DMS79 treated with DMSO at 0.1 percent for 48 hours (cell line): ENCODE measurements at regions not wholly inside any gene's neighbourhood (a gene's known extent, or its start where the extent isn't known, plus 50 kb on each side); places are given as distances from the start of the nearest gene placed in this dataset.

Source experiments
- DNase-seq: peaks from one replicate; lab custom pipeline; 2025; lab: John Stamatoyannopoulos, UW

DNA sequence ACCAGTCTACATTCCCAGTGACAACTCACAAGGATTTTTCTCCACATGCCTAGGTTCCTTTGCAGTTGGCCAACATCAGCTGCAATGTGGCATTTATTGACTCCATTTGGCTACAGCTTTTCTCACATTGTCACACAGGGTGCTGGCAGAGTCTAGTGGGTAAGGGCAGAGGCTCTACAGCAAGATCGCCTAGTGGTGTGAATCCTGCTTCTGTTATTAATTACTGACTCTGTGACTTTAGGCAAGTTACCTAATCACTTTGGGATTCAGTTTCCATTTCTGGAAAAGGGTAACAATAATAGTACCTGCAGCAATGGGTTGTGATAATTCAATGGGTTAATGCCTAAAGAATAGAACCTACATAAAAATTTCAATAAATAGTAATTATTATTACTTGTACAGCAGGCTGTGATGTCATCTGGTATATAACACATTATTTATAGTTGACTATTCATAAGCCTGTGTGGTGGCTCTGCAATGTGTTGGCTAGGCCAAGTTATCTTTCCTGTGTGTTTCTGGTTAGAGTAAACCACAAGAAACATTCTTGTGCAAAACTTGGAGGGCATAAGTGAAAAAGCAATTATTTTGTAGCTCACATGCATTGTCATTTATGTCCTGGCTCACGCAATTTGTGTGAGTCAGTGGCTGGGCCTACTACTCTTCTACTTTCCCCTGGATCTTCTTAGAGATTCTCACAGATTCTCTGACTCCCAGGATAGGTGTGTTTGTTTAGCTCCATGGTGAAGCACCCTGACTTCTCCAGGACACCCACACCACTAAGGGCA, 59.5 kb downstream of the PTGS2 start:
- no peak for DNase-seq

DNA sequence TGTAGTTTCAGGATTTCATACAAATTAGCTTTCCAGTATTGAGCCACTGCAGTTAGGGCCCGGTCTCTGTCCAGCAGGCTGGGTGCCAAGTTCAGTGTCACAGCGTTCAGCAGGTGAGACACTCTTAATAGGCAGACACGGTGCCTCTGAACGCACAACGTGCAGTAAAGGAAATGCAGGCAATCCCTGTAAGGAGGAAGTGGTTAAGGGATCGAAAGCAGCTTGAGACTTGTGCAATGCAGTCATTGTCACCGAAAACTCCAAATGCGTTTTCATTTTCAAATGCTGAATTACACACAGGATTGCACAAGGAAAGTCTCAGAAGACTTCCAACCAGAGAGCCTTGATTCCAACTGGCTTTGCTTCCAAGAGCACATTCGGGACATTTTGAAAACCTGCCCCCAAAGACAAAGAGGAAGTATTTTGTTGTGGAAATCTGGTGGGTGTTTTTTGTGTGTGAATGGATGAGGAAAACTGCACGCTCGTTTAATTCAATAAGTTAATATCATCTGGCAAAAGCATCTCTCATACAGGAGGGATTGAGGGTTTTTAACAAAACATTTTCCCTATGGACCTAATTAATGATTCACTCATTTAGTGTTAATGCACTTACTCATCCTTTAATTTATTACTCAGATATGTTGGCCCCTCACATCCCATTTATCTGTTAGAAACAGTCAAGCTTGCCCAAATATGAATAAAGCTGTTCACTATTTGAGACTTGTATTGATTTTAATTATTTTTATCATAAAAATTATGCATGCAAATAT, 61.6 kb downstream of the PTGS2 start:
- peak; percentile 4 for DNase-seq

DNA sequence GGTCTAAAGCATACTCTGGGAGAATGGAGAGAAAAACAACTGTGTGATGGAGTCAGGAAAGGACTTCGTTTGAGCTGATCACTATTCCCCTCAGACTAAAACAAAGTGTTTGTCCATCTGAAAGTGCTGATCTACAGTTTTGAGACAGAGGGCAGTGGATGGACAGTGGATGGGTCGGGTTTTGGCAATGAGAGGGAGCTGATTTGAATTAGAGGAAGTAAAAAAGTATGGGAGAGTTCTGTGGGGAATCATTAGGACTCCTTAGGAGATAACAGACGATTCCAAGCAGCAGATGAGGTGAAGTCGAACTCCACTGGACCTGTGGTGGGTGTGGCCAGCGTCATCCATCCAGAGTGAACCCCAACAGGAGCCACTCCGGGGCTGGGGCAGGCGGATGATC, 62.3 kb downstream of the PTGS2 start:
- DNase-seq = no peak

DNA sequence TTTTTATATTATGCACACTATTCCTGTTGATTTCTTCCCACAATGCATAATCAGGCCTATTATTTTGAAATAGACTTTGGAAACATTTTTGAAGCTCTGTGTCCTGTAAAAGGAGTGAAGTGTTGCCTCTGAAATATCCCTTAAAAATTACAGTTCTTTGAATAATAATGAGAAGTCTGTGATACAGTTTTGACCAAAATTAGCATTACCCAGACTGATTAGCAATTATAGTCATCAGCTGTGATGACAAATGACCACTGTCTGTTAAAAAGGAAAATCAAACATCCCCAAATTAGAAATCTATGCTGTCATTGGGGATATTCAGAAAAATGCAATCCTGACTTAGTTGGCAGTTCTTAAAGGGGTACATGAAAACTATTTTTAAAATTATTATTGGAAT, 63.7 kb downstream of the PTGS2 start:
- no peak for DNase-seq

DNA sequence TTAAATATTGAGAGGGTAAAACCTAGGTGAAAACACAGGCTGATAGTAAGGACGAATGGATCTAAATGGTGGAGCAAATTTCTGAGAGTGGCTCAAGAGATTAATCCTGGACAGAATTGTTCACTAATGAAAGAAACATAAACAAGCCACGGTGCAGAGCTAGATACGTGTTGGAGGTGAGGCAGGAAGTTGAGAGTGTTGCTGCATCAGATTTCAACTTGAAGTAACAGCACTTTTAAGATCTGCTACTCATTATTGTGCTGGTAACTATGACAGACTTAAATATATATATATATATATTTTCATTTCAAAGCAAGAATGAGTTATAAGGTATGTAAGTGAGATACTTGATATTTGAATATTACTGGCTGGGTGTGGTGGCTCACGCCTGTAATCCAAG, 64.9 kb downstream of the PTGS2 start:
- DNase-seq = no peak

GRCh38 chr1:186611156-186611555, 69.1 kb downstream of the PTGS2 start:
- no peak for DNase-seq

GRCh38 chr1:186609183-186609582, 71.0 kb downstream of the PTGS2 start:
- no peak for DNase-seq

GRCh38 chr1:186605762-186606350, 74.4 kb downstream of the PTGS2 start:
- no peak for DNase-seq

DNA sequence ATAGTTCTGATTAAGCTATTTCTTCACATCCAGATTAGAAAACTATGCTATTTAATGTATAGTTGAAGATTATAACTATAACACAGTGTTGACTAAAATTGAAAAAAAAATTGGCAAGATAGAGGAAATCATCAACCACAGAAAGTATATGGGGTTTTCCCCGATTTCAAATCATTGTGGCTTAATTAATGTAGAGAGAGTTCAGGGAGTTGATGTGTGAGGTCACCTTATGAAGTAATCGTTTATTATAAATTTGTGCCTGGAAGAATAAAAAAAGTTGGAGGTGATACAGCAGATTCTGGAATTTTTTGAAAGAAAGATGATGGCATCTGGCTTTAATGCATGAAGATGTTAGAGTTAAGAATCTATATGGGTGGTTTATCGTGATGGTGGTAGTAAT, 84.3 kb downstream of the PTGS2 start:
- no peak for DNase-seq

- no peak for DNase-seq
Measured at GRCh38 chr1:186578325-186579016, 101.8 kb downstream of the PTGS2 start.

GRCh38 chr1:186577633-186578032, 102.6 kb downstream of the PTGS2 start:
- no peak for DNase-seq

DNA sequence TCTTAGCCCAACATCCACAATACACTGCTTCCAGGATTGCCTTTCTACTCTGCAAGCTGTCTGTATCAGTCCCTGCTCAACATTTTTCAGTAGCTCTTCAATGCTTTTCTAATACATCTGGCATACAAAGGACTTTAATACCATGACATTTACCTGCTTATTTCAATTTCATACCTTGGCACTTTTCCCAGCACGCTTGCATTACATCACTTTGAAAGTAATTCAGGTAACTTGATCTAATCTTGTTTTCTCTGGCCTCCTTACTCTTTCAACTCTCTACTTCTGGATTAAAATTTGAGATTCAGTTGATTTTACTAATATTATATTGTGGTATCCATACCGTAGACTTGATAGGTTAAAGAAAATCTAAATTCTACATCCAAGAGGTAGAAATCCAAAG, 103.0 kb downstream of the PTGS2 start:
- DNase-seq = no peak

DNA sequence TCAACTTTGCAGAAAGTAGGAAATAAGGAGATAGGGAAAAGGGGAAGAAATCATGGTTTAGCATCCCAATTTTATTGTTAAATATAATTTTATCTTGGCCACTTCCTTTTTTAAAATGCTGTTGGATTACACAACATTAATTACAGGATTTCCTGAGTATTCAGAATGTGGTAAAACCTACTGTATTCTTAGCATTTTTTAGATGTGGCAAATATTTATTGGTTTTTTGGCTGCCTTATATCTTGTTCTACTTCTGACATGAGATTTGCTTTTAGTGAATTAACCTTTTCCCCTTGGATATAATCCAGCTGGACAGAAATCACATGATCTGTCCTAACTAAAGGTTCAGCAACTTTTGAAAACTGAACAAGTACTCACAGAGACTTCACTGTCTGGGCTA, 104.9 kb downstream of the PTGS2 start:
- no peak for DNase-seq

DNA sequence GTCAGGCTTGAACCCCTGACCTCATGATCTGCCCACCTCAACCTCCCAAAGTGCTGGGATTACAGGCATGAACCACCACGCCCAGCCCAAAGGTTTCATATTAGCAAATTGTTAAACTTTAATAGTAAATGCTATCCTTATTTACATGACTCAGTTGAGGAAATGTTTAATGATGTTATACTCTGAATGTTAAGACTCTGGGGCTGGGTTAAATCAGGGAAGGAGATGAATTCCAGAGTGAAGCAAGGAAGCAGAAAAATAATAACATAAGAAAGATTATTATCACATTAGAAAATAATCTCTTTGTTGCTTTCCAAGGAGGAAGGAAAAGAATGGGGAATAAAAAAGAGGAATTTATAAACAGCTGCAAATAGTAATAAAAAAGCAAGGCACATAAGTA, 105.3 kb downstream of the PTGS2 start:
- no peak for DNase-seq

GRCh38 chr1:186572509-186572908, 107.7 kb downstream of the PTGS2 start:
- DNase-seq = no peak

DNA sequence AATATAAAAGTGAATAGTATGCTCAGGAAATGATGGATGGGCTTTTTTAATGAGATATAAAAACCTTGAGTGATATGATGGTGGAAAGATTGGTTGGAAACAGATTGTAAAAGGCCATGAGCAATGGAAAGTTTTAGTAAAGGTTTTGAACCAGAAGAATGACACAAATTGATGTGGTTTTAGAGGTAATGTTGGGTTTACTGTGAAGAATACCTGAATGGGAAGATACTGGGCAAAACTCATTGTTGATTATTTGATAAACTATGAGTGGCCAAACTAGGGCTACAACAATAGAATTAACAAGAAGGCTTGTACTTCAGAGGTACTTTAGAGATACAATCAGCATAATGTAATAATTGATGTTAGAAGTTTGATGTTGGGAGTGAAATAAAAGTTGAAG, 108.5 kb downstream of the PTGS2 start:
- DNase-seq = no peak

GRCh38 chr1:186569856-186570255, 108.9 kb upstream of the PDC start:
- DNase-seq = no peak

DNA sequence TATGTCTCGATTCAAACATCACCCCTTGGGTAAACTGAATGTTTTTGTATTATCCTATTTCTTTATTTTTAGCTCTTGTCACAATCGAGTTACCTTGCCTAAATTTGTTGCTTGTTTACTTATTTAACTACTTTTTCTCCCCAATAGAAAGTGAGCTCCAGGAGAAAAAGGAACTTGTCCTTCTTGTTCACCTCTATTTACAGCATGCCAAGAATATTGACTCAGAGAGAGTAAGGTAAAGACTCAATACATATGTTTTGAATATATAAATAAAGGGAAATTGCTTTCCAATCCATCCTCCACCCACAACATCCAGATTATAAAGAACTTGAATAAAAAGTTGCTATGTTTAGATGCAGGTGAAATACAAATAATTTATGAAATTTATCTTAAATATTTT, 107.3 kb upstream of the PDC start:
- no peak for DNase-seq

DNA sequence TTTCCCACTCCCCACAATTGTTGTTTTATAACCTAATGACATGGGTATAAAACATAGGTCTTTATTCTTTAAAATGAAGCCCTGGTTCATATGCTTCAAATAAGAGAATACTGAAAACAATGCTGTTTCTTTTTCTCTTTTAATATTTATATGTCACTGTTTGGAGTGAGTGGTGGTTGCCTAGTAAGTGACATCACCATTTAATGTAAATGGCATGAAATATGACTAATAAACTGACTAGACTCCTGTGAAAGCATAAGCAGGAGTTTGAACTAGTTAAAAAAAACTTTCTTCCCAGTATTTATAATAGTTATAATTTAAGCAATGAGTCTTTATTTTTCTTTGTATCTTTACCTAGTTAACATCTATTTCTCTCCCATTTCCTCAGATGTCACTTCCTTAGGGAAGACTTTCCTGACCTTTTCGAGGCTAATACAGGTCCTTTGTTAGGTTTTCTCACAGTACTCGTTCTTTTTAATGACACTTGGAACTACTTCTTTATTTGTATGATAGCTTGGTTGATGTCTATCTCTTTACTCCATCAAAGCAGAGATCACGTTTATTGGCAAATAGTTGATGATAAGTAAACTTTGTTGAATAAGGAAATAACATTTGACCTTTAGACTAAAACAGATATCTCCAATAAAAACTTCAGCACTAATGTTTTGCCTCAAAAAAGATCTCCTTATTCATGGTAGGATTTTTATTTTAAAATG, 105.4 kb upstream of the PDC start:
- DNase-seq = no peak

DNA sequence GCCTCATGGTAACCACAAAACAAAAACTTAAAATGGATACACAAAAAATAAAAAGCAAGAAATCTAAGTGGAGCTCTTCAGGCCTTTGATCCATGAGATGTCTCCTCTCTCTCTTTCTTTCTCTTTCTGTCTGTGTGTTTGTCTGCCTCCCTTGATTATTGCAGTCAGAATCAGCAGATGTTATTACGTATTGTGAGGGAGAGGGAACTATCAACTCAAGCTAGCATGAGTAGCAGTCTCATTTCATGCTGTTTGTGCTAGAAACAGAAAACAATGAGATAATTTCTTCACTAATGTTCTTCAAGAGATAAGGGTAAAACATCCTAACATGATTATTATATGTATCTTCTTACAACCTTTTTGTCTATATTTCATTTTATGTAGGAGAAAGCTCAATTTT, 103.7 kb upstream of the PDC start:
- no peak for DNase-seq

GRCh38 chr1:186559601-186560116, 98.7 kb upstream of the PDC start:
- DNase-seq = no peak
